ENCODE measurements at regions not wholly inside any gene's neighbourhood (a gene's known extent, or its start where the extent isn't known, plus 50 kb on each side); places are given as distances from the start of the nearest gene placed in this dataset.

- Histone ChIP-seq H3K4me3 (no peak overlapping the region), H3K27ac (no peak overlapping the region), H3K9me3 (no peaks in the 10 kb centered on the region), H3K36me3 (ENCODE audit: insufficient read depth in 1 of 2, low read depth in 1 of 2) (no peaks in the 10 kb centered on the region), H3K27me3 (ENCODE audit: insufficient read depth in 3 of 3, low read length in 2 of 3) (no peaks in the 10 kb centered on the region), H3K4me1 (no peaks in the 10 kb centered on the region)
- intact Hi-C loops (cut with DNase I) = no loop called here
- peak in 1 of 4 donors; percentile 48 for ATAC-seq
- no peak for TF ChIP-seq CTCF (IDR thresholded peaks at IDR 0.05)
- 58 to 63% (median 63%) methylated on average over 3 of the region's 3 CpGs for WGBS, 3 donors
- DNase-seq = no peak
Observed at GRCh38 chr14:106848330-106849121, 1322.1 kb downstream of the TMEM121 start.

- no peaks in the 10 kb centered on the region for H3K9me3 ChIP-seq
- TF ChIP-seq CTCF (IDR thresholded peaks at IDR 0.05) = no peak
- H3K27ac ChIP-seq = no peak overlapping the region
- no peaks in the 10 kb centered on the region for H3K36me3 ChIP-seq (ENCODE audit: insufficient read depth in 1 of 2, low read depth in 1 of 2)
- no peaks in the 10 kb centered on the region for H3K4me1 ChIP-seq
- no peaks in the 10 kb centered on the region for H3K27me3 ChIP-seq (ENCODE audit: insufficient read depth in 3 of 3, low read length in 2 of 3)
- DNase-seq (no peak), ATAC-seq (no peak)
- H3K4me3 ChIP-seq = no peak overlapping the region
- intact Hi-C loops (cut with DNase I) = no loop called here
- WGBS, 3 donors = 79 to 81% (median 80%) methylated on average over 20 of the region's 20 CpGs
Observed at GRCh38 chr14:106850913-106851825, 1324.8 kb downstream of the TMEM121 start.

- H3K36me3 ChIP-seq (ENCODE audit: insufficient read depth in 1 of 2, low read depth in 1 of 2) = no peaks in the 10 kb centered on the region
- peaks cover 4 to 14% (median 4%) of the 10 kb centered on the region in 3 donors for H3K27me3 ChIP-seq (ENCODE audit: insufficient read depth in 3 of 3, low read length in 2 of 3)
- no peaks in the 10 kb centered on the region for H3K4me1 ChIP-seq
- H3K27ac ChIP-seq = no peak overlapping the region
- DNase-seq = peak; percentile 48 to 67
- ATAC-seq = peak in 1 of 4 donors; percentile 53
- no peak overlapping the region for H3K4me3 ChIP-seq
- TF ChIP-seq CTCF (IDR thresholded peaks at IDR 0.05) = no peak
- no peaks in the 10 kb centered on the region for H3K9me3 ChIP-seq
- 58 to 72% (median 61%) methylated on average over 16 to 23 of the region's 23 CpGs for WGBS, 3 donors
- intact Hi-C loops (cut with DNase I) = no loop called here
Observed at GRCh38 chr14:106872611-106873446, 1346.4 kb downstream of the TMEM121 start.

GRCh38 chr14:106874350-106874749 lies 1348.0 kb downstream of the TMEM121 start:
- no peak for DNase-seq
- no peaks in the 10 kb centered on the region for H3K9me3 ChIP-seq
- no peak overlapping the region for H3K27ac ChIP-seq
- peaks cover 4 to 14% (median 4%) of the 10 kb centered on the region in 3 donors for H3K27me3 ChIP-seq (ENCODE audit: insufficient read depth in 3 of 3, low read length in 2 of 3)
- no peak overlapping the region for H3K4me3 ChIP-seq
- intact Hi-C loops (cut with DNase I) = no loop called here
- H3K36me3 ChIP-seq (ENCODE audit: insufficient read depth in 1 of 2, low read depth in 1 of 2) = no peaks in the 10 kb centered on the region
- no peaks in the 10 kb centered on the region for H3K4me1 ChIP-seq
- ATAC-seq = no peak
- TF ChIP-seq CTCF (IDR thresholded peaks at IDR 0.05) = no peak
- 40 to 45% (median 45%) methylated on average over 4 of the region's 4 CpGs for WGBS, 3 donors
